H9 (cell line): ENCODE measurements at regions not wholly inside any gene's neighbourhood (a gene's known extent, or its start where the extent isn't known, plus 50 kb on each side); places are given as distances from the start of the nearest gene placed in this dataset.

Experiments used
- DNase-seq: peaks from one replicate; pipeline ENCODE4 v3.0.0-alpha.2; 2017
- H2AFZ ChIP-seq: one replicate; pipeline ENCODE4 v1.6.1; 2013; ENCODE audit warnings: mild to moderate bottlenecking, low read length, control low read depth, moderate library complexity
- H2AK5ac ChIP-seq: 2 replicates; pipeline ENCODE4 v1.6.1; 2013; ENCODE audit warnings: low read length, control low read depth, mixed read lengths; ENCODE audit not compliant: insufficient read length
- H2BK120ac ChIP-seq: one replicate; pipeline ENCODE4 v1.6.1; 2013; ENCODE audit warnings: low read depth, mild to moderate bottlenecking, low read length, control low read depth, inconsistent platforms; ENCODE audit not compliant: poor library complexity, severe bottlenecking
- H2BK12ac ChIP-seq: 2 replicates; pipeline ENCODE4 v1.6.1; 2013; ENCODE audit warnings: low read length, control low read depth, mixed read lengths, low read depth; ENCODE audit not compliant: insufficient read length
- H2BK15ac ChIP-seq: 2 replicates; pipeline ENCODE4 v1.6.1; 2013; ENCODE audit warnings: low read depth, low read length, control low read depth
- H2BK20ac ChIP-seq: one replicate; pipeline ENCODE4 v1.6.1; 2013; ENCODE audit warnings: low read depth, mild to moderate bottlenecking, low read length, control low read depth, inconsistent platforms; ENCODE audit not compliant: poor library complexity, severe bottlenecking
- H2BK5ac ChIP-seq: 2 replicates; pipeline ENCODE4 v1.6.1; 2013; ENCODE audit warnings: low read length, control low read depth, mixed read lengths; ENCODE audit not compliant: insufficient read length
- H3K14ac ChIP-seq: 2 replicates; pipeline ENCODE4 v1.6.1; 2013; ENCODE audit warnings: low read length, control low read depth; ENCODE audit not compliant: insufficient read depth
- H3K18ac ChIP-seq: 2 replicates; pipeline ENCODE4 v1.6.1; 2013; ENCODE audit warnings: low read depth, mild to moderate bottlenecking, mixed read lengths, low read length, control low read depth; ENCODE audit not compliant: insufficient read length
- H3K23ac ChIP-seq: 2 replicates; pipeline ENCODE4 v1.6.1; 2013; ENCODE audit warnings: low read length, control low read depth, mixed read lengths, low read depth; ENCODE audit not compliant: insufficient read length
- H3K23me2 ChIP-seq: 2 replicates; pipeline ENCODE4 v1.6.1; 2013; ENCODE audit warnings: low read depth, mild to moderate bottlenecking, mixed read lengths, low read length, control low read depth; ENCODE audit not compliant: insufficient read length, poor library complexity, severe bottlenecking
- H3K27ac ChIP-seq: 2 replicates; pipeline ENCODE4 v1.5.1; 2013; ENCODE audit warnings: low read length, control low read depth, mixed read lengths, low read depth; ENCODE audit not compliant: insufficient read length
- H3K27me3 ChIP-seq: 2 replicates; pipeline ENCODE4 v1.6.1; 2013; ENCODE audit warnings: low read length, control low read depth, inconsistent platforms; ENCODE audit not compliant: insufficient read depth
- H3K4ac ChIP-seq: 2 replicates; pipeline ENCODE4 v1.6.1; 2013; ENCODE audit warnings: low read depth, mild to moderate bottlenecking, control low read depth, inconsistent platforms, low read length, moderate library complexity
- H3K4me1 ChIP-seq: 2 replicates; pipeline ENCODE4 v1.6.1; 2013; ENCODE audit warnings: low read length, control low read depth, inconsistent platforms; ENCODE audit not compliant: insufficient read depth
- H3K4me2 ChIP-seq: 2 replicates; pipeline ENCODE4 v1.6.1; 2013; ENCODE audit warnings: low read length, control low read depth, mixed read lengths; ENCODE audit not compliant: insufficient read length, insufficient read depth
- H3K56ac ChIP-seq: 2 replicates; pipeline ENCODE4 v1.6.1; 2013; ENCODE audit warnings: low read depth, mild to moderate bottlenecking, mixed read lengths, low read length, control low read depth; ENCODE audit not compliant: insufficient read length
- H3K79me1 ChIP-seq: 2 replicates; pipeline ENCODE4 v1.6.1; 2013; ENCODE audit warnings: low read depth, mild to moderate bottlenecking, moderate library complexity, low read length, control low read depth, inconsistent platforms; ENCODE audit not compliant: insufficient read depth, poor library complexity, severe bottlenecking
- H3K79me2 ChIP-seq: 2 replicates; pipeline ENCODE4 v1.6.1; 2013; ENCODE audit warnings: low read length, control low read depth, inconsistent platforms; ENCODE audit not compliant: insufficient read depth
- H3K9ac ChIP-seq: 2 replicates; pipeline ENCODE4 v1.6.1; 2013; ENCODE audit warnings: low read length, control low read depth, mixed read lengths; ENCODE audit not compliant: insufficient read length; ENCODE audit errors: extremely low read depth
- H3K9me3 ChIP-seq: one replicate; pipeline ENCODE4 v1.6.1; 2013; ENCODE audit warnings: low read depth, low read length, inconsistent platforms; ENCODE audit not compliant: control insufficient read depth
- H3T11ph ChIP-seq: one replicate; pipeline ENCODE4 v1.6.1; 2013; ENCODE audit warnings: mild to moderate bottlenecking, low read length, control low read depth, inconsistent platforms
- H4K20me1 ChIP-seq: one replicate; pipeline ENCODE4 v1.6.1; 2013; ENCODE audit not compliant: control insufficient read depth, insufficient read length, insufficient read depth
- H4K5ac ChIP-seq: 2 replicates; pipeline ENCODE4 v1.6.1; 2013; ENCODE audit warnings: low read depth, mild to moderate bottlenecking, mixed read lengths, low read length, control low read depth; ENCODE audit not compliant: insufficient read length
- H4K8ac ChIP-seq: replicated peaks from 2 replicates; pipeline ENCODE4 v1.6.1; 2013; ENCODE audit warnings: low read length, control low read depth, mixed read lengths, low read depth; ENCODE audit not compliant: insufficient read length
- H4K91ac ChIP-seq: 2 replicates; pipeline ENCODE4 v1.6.1; 2013; ENCODE audit warnings: low read depth, mild to moderate bottlenecking, moderate library complexity, mixed read lengths, low read length, control low read depth; ENCODE audit not compliant: insufficient read length
- H3K27ac Mint-ChIP-seq, 3 experiments: 2 replicates in 2 of 3; 3 replicates in 1 of 3; pipeline ENCODE4 v1.8.0; 2020 to 2021; ENCODE audit warnings: mixed read lengths in 3 of 3, mild to moderate bottlenecking in 1 of 3, moderate library complexity in 1 of 3
- H3K27me3 Mint-ChIP-seq: 2 replicates; pipeline ENCODE4 v1.8.0; 2021; ENCODE audit warnings: low read depth, mild to moderate bottlenecking, moderate library complexity, mixed read lengths
- H3K36me3 Mint-ChIP-seq, 3 experiments: 2 replicates in 2 of 3; 3 replicates in 1 of 3; pipeline ENCODE4 v1.8.0; 2020 to 2021; ENCODE audit warnings: low read depth in 3 of 3, mixed read lengths in 3 of 3; ENCODE audit not compliant: insufficient read depth in 1 of 3
- H3K4me1 Mint-ChIP-seq, 2 experiments: 2 replicates each; pipeline ENCODE4 v1.8.0; 2020; ENCODE audit warnings: mixed read lengths in 2 of 2
- H3K4me3 Mint-ChIP-seq, 2 experiments: 2 replicates in 1 of 2; 3 replicates in 1 of 2; pipeline ENCODE4 v1.8.0; 2020 to 2021; ENCODE audit warnings: mild to moderate bottlenecking in 2 of 2, mixed read lengths in 2 of 2, moderate library complexity in 1 of 2
- H3K9me3 Mint-ChIP-seq, 2 experiments: 2 replicates in 1 of 2; 3 replicates in 1 of 2; pipeline ENCODE4 v1.8.0; 2020; ENCODE audit warnings: mild to moderate bottlenecking in 2 of 2, mixed read lengths in 2 of 2, moderate library complexity in 1 of 2
- WGBS: extraction: QIAGEN DNeasy Blood & Tissue Kit; methylation state at CpG from one replicate; pipeline ENCODE4 v1.1.7; 2013; ENCODE audit warnings: missing lambda C conversion rate, low lambda C conversion rate, mixed read lengths; ENCODE audit not compliant: insufficient read length; ENCODE audit errors: extremely low coverage; 5-methylcytosine and 5-hydroxymethylcytosine counted together
- TF ChIP-seq, protein P1 (sequence below): fragments of 200-600 bp; sonication (generic); conservative IDR thresholded peaks from 3 replicates; pipeline ENCODE4 v1.8.0; 2021; ENCODE audit warnings: antibody characterized with exemption, mild to moderate bottlenecking

DNA sequence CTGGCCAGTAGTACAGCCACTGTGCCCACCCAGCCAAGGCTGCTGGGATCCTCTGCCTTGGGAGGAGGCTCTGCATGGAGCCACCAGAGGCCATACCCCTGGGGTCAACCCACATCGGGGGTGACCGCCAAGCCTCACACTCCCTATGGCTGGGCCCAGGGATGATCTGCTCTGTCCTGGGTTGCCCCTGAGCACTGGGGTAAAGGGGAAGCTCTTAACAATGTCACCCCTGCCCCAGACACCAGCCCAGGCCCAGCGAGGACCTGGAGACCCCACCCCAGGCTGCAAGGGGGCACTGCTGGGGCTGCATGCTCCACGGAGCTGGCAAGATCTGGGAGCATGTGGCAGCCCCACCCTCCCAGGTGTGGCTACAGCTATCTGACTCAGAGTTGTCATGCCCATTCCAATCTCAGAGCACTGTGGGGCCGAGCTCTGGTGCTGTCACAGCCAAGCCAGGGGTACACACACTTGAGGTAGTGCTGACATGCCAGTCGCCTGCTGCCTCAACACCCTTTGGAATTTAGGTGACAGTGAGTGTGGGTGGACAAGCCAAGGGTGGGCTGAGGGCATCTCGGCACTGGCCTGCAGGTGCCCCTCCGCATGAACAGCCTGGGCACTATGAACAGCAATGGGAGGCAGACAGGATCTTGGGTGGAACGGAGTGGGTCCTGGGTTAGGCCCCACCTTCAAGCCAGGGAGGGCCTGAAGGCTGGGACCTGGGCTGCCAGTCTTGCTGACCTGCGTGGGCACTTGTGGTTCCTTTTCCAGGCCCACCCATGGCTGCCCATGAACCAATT, 427.7 kb downstream of the LRRIQ3 start:
- Histone ChIP-seq H2BK120ac (no peak overlapping the region), H3K23me2 (no peaks in the 10 kb centered on the region), H2BK15ac (no peak overlapping the region), H3K9me3 (no peaks in the 10 kb centered on the region), H3K79me1 (no peaks in the 10 kb centered on the region), H2AFZ (no peak overlapping the region), H3K4ac (no peak overlapping the region), H3K27me3 (no peaks in the 10 kb centered on the region), H4K20me1 (no peaks in the 10 kb centered on the region), H4K91ac (no peak overlapping the region), H4K5ac (no peak overlapping the region), H3K18ac (no peak overlapping the region), H3K4me2 (no peak overlapping the region), H3T11ph (no peak overlapping the region), H2AK5ac (no peak overlapping the region), H2BK20ac (no peak overlapping the region), H3K9ac (no peak overlapping the region), H2BK5ac (no peak overlapping the region), H3K23ac (no peak overlapping the region), H3K27ac (no peak overlapping the region), H3K79me2 (no peaks in the 10 kb centered on the region), H3K14ac (no peak overlapping the region), H3K4me1 (no peaks in the 10 kb centered on the region), H4K8ac (no peak overlapping the region), H3K56ac (no peak overlapping the region), H2BK12ac (no peak overlapping the region)
- WGBS, result no CpG with 5 or more reads among the region's 10 CpGs
- DNase-seq, result no peak
- Mint-ChIP-seq H3K36me3 (no peaks in the 10 kb centered on the region), H3K9me3 (no peaks in the 10 kb centered on the region), H3K27me3 (no peaks in the 10 kb centered on the region), H3K27ac (no peak overlapping the region), H3K4me3 (no peak overlapping the region), H3K4me1 (no peaks in the 10 kb centered on the region)
- TF ChIP-seq, protein P1, sequence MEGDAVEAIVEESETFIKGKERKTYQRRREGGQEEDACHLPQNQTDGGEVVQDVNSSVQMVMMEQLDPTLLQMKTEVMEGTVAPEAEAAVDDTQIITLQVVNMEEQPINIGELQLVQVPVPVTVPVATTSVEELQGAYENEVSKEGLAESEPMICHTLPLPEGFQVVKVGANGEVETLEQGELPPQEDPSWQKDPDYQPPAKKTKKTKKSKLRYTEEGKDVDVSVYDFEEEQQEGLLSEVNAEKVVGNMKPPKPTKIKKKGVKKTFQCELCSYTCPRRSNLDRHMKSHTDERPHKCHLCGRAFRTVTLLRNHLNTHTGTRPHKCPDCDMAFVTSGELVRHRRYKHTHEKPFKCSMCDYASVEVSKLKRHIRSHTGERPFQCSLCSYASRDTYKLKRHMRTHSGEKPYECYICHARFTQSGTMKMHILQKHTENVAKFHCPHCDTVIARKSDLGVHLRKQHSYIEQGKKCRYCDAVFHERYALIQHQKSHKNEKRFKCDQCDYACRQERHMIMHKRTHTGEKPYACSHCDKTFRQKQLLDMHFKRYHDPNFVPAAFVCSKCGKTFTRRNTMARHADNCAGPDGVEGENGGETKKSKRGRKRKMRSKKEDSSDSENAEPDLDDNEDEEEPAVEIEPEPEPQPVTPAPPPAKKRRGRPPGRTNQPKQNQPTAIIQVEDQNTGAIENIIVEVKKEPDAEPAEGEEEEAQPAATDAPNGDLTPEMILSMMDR, result no peak
